ENCODE measurements at regions not wholly inside any gene's neighbourhood (a gene's known extent, or its start where the extent isn't known, plus 50 kb on each side); places are given as distances from the start of the nearest gene placed in this dataset.

DNA sequence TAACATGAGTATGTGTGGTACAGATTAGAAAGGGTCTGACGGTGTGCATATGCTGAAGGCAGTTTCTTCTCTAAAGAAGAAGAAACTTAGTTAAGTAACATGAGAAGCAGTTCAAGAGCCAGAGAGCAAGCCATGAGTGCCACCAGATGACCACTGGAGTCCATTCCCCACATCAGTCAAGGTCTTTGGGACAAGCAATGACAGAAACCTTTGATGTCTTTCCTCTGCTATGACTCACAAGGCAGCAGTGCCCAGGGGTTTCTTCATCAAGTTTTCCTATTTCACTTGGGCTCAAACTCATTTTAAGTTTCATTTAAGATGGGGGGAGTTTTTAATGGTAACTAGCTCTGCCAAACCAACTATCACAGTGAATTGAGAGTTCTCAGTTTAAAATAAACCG is 303.8 kb upstream of the TBX18 start:
- no peaks in the 10 kb centered on the region for H3K36me3 ChIP-seq (replicated peaks in 1 of 2; ENCODE audit: insufficient read depth in 1 of 2, low read depth in 2 of 2)
- intact Hi-C loops (cut with DNase I): no loop called here
- TF ChIP-seq POLR2A (IDR thresholded peaks at IDR 0.05): no peak
- TF ChIP-seq, protein P1, sequence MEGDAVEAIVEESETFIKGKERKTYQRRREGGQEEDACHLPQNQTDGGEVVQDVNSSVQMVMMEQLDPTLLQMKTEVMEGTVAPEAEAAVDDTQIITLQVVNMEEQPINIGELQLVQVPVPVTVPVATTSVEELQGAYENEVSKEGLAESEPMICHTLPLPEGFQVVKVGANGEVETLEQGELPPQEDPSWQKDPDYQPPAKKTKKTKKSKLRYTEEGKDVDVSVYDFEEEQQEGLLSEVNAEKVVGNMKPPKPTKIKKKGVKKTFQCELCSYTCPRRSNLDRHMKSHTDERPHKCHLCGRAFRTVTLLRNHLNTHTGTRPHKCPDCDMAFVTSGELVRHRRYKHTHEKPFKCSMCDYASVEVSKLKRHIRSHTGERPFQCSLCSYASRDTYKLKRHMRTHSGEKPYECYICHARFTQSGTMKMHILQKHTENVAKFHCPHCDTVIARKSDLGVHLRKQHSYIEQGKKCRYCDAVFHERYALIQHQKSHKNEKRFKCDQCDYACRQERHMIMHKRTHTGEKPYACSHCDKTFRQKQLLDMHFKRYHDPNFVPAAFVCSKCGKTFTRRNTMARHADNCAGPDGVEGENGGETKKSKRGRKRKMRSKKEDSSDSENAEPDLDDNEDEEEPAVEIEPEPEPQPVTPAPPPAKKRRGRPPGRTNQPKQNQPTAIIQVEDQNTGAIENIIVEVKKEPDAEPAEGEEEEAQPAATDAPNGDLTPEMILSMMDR (IDR thresholded peaks at IDR 0.05): no peak
- 60 to 61% methylated on average over 2 of the region's 2 CpGs for WGBS, 2 donors
- no peak overlapping the region for H3K4me3 ChIP-seq
- H3K9me3 ChIP-seq: no peaks in the 10 kb centered on the region
- DNase-seq: no peak
- no peaks in the 10 kb centered on the region for H3K27me3 ChIP-seq
- H3K4me1 ChIP-seq: no peaks in the 10 kb centered on the region
- H3K27ac ChIP-seq: no peak overlapping the region
- no peak for ATAC-seq

DNA sequence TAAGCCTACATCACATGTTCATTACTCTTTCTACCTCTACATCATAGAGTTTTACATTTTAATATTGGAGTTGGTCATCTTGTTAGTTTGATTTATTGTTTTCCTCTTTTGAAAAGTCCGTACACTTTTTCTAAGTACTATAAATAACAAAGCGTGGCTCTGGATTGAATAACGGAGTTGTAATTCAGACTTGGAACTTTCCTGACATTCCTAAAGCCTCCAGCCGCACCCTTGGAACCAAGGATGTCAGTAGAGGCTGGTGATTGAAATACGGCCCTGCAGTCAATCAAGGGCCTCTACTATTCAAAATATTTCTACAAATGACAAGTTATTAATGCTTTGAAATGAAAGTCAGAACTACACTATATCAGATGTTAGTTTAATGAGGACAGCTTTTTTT is 301.9 kb upstream of the TBX18 start:
- 48 to 60% methylated on average over 5 of the region's 5 CpGs for WGBS, 2 donors
- no peaks in the 10 kb centered on the region for H3K4me1 ChIP-seq
- no peak overlapping the region for H3K4me3 ChIP-seq
- no peaks in the 10 kb centered on the region for H3K9me3 ChIP-seq
- intact Hi-C loops (cut with DNase I): no loop called here
- no peaks in the 10 kb centered on the region for H3K36me3 ChIP-seq (replicated peaks in 1 of 2; ENCODE audit: insufficient read depth in 1 of 2, low read depth in 2 of 2)
- TF ChIP-seq, protein P1 (IDR thresholded peaks at IDR 0.05): no peak
- no peak for TF ChIP-seq POLR2A (IDR thresholded peaks at IDR 0.05)
- H3K27me3 ChIP-seq: no peaks in the 10 kb centered on the region
- DNase-seq (no peak), ATAC-seq (no peak)
- no peak overlapping the region for H3K27ac ChIP-seq

DNA sequence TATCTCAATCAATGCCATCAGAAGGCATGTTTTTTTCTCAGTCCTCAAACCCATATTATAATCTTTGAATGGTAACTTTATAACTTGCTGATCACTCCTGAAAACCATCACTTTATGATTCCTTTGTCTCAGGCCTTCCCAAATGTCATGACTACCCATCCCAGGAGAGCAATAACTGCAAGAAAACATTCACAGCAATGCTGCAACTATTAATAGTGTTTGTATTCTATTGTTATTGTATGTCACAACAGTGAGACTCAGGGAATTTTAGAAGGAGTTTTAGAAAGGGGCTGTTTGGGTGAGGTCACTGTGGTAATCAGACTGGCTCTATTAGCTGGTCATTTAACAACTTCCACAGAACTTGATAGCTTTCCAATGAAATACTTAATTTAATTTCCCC is 301.4 kb upstream of the TBX18 start:
- ATAC-seq (no peak), DNase-seq (no peak)
- H3K27ac ChIP-seq: no peak overlapping the region

DNA sequence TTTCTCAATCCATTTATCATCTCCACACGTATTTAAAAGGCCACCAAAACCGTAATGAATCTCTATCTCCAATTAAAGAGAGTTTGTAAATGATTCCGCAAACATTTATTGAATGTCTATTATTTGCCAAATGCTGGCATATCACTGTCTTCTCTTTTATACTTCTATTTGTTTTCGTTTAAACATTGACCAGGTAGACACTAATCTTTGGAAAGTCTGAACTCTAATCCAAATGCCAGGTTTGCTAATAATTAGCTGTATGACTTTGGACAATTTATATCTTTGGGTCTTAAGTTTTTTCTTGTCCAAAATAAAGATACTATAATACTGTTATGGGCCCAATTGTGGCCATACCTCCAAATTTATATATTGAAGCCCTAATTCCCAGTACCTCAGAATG is 299.2 kb upstream of the TBX18 start:
- WGBS, 2 donors: 9 to 19% methylated on average over 4 of the region's 4 CpGs

More for the DNA sequence above, 301.4 kb upstream of the TBX18 start:
- TF ChIP-seq, protein P1 (IDR thresholded peaks at IDR 0.05): no peak
- TF ChIP-seq POLR2A (IDR thresholded peaks at IDR 0.05): no peak
- Histone ChIP-seq H3K4me3 (no peak overlapping the region), H3K4me1 (no peaks in the 10 kb centered on the region), H3K27me3 (no peaks in the 10 kb centered on the region), H3K36me3 (replicated peaks in 1 of 2; ENCODE audit: insufficient read depth in 1 of 2, low read depth in 2 of 2) (no peaks in the 10 kb centered on the region), H3K9me3 (no peaks in the 10 kb centered on the region)
- intact Hi-C loops (cut with DNase I): no loop called here

DNA sequence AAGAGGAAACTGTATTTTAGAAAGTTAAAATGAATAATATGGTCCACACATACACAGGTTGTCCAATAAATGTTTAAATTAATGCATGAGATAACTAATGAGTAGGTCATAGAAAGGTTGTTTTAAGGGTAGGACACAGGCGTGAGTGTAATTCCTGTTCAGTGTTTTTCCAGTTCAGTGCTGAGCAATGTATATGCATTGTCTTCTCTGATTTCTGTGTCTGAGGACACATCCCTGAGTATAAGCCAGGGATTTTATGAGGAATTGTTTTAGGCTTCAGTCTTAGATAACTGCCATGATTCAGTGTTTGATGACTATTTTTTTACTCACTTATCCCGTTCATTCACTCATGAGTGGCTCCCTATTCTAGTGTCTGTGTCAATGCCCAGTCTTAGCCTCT is 298.5 kb upstream of the TBX18 start:
- Histone ChIP-seq H3K4me3 (no peak overlapping the region), H3K27ac (no peak overlapping the region), H3K4me1 (no peaks in the 10 kb centered on the region), H3K9me3 (no peaks in the 10 kb centered on the region), H3K36me3 (replicated peaks in 1 of 2; ENCODE audit: insufficient read depth in 1 of 2, low read depth in 2 of 2) (no peaks in the 10 kb centered on the region), H3K27me3 (no peaks in the 10 kb centered on the region)
- TF ChIP-seq POLR2A (IDR thresholded peaks at IDR 0.05): no peak
- TF ChIP-seq, protein P1 (IDR thresholded peaks at IDR 0.05): no peak
- WGBS, 2 donors: 60 to 61% methylated on average over 2 of the region's 2 CpGs
- no peak for DNase-seq
- ATAC-seq: no peak
- intact Hi-C loops (cut with DNase I): no loop called here

More for the DNA sequence above, 299.2 kb upstream of the TBX18 start:
- Histone ChIP-seq H3K27ac (no peak overlapping the region), H3K36me3 (replicated peaks in 1 of 2; ENCODE audit: insufficient read depth in 1 of 2, low read depth in 2 of 2) (no peaks in the 10 kb centered on the region), H3K4me3 (no peak overlapping the region), H3K4me1 (no peaks in the 10 kb centered on the region), H3K27me3 (no peaks in the 10 kb centered on the region), H3K9me3 (no peaks in the 10 kb centered on the region)
- TF ChIP-seq POLR2A (IDR thresholded peaks at IDR 0.05): no peak
- TF ChIP-seq, protein P1 (IDR thresholded peaks at IDR 0.05): no peak
- no peak for ATAC-seq
- DNase-seq: no peak
- intact Hi-C loops (cut with DNase I): no loop called here
